ENCODE measurements at regions not wholly inside any gene's neighbourhood (a gene's known extent, or its start where the extent isn't known, plus 50 kb on each side); places are given as distances from the start of the nearest gene placed in this dataset.

- TF ChIP-seq CTCF (IDR thresholded peaks at IDR 0.05) (no peak), POLR2A (IDR thresholded peaks at IDR 0.05) (no peak)
- no peak for DNase-seq (ENCODE audit: low spot score in 2 of 2)
- intact Hi-C loops (cut with DNase I; ENCODE audit: low total_unique reads), result no loop called here
These were observed 65.6 kb upstream of the VSTM2A start for GRCh38 chr7:54476609-54477008.

DNA sequence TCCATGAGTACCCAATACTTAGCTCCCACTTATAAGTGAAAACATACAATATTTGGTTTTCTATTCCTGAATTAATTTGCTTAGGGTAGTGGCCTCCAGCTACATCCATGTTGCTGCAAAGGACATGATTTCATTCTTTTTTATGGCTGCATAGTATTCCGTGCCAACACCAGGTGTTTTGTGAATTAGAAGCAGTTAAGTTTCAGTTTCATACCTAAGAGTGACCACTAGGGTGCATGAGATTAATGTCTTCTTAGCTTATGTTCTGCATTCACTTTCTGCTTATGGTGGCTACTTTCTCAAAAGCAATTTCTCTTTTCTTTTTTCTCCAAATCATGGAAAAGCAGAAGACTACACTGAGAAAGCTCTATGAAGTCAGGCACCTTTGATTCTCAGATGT is 65.1 kb upstream of the VSTM2A start:
- TF ChIP-seq CTCF (IDR thresholded peaks at IDR 0.05), result no peak
- no peak for TF ChIP-seq POLR2A (IDR thresholded peaks at IDR 0.05)
- H3K4me3 ChIP-seq (ENCODE audit: low read depth, poor library complexity, severe bottlenecking), result no peak overlapping the region
- WGBS, 2 donors, result 92 to 97% methylated on average over 1 of the region's 1 CpG
- no peak for DNase-seq (ENCODE audit: low spot score in 2 of 2)
- intact Hi-C loops (cut with DNase I; ENCODE audit: low total_unique reads), result no loop called here

More at GRCh38 chr7:54476609-54477008, 65.6 kb upstream of the VSTM2A start:
- 93 to 94% methylated on average over 1 of the region's 1 CpG for WGBS, 2 donors
- H3K4me3 ChIP-seq (ENCODE audit: low read depth, poor library complexity, severe bottlenecking), result no peak overlapping the region

DNA sequence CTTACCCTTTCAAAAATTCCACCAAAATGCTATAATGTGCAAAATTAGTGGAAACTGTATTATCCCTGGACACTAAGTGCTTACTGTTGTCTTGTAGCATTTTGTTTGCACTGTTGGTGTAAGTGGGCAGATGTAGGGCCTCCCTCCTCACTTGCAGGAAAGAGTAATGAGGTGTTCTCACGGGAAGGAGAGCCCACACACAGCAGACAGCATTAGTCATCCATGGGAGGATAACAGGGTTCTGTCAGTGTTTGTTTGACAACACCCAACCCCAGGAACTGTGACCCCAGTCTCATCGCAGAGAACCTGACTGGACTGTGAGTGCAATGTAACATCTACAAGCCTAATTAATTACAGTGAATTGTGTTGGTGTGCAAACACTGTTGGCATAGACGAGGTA is 58.7 kb upstream of the VSTM2A start:
- intact Hi-C loops (cut with DNase I; ENCODE audit: low total_unique reads), result no loop called here
- no peak overlapping the region for H3K4me3 ChIP-seq (ENCODE audit: low read depth, poor library complexity, severe bottlenecking)
- WGBS, 2 donors, result 70 to 82% methylated on average over 3 of the region's 3 CpGs
- no peak for TF ChIP-seq CTCF (IDR thresholded peaks at IDR 0.05)
- TF ChIP-seq POLR2A (IDR thresholded peaks at IDR 0.05), result no peak
- no peak for DNase-seq (ENCODE audit: low spot score in 2 of 2)

DNA sequence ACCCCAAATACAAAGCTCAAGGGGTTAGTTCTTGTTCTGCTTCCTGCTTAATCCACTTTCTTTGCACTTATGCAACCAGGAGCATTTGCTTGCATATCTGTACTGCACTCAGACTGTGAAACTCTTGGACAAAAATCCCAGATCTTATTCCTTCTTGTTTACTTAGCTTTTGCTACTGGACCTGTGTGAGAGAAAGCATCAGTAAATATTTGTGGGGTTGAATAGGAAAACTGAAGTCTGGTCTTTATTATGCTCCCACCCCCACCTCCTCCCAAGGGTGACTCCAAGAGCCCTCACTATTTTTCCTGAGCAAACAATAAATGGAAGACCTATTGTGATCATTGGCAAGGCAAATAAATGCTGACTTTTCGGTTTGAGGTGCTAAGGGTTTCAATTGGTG is 57.1 kb upstream of the VSTM2A start:
- 57 to 62% methylated on average over 1 of the region's 1 CpG for WGBS, 2 donors
- no peak for DNase-seq (ENCODE audit: low spot score in 2 of 2)
- intact Hi-C loops (cut with DNase I; ENCODE audit: low total_unique reads), result no loop called here
- H3K4me3 ChIP-seq (ENCODE audit: low read depth, poor library complexity, severe bottlenecking), result no peak overlapping the region
- TF ChIP-seq POLR2A (IDR thresholded peaks at IDR 0.05), result no peak
- no peak for TF ChIP-seq CTCF (IDR thresholded peaks at IDR 0.05)
